Left ventricle myocardium superior (tissue), 1 donor: ENCODE measurements at regions not wholly inside any gene's neighbourhood (a gene's known extent, or its start where the extent isn't known, plus 50 kb on each side); places are given as distances from the start of the nearest gene placed in this dataset.
"Not testable (repeated sequence)": the region's sequence is repeated elsewhere in the genome, so short reads cannot be mapped to it uniquely, and the experiment has no call there.

Source experiments
- ATAC-seq: fragments of 200-7000 bp; cut with Tn5 transposase; one replicate; pipeline ENCODE4 v1.9.1; 2020; ENCODE audit warnings: mild to moderate bottlenecking, moderate library complexity
- DNase-seq: peaks from one replicate; pipeline ENCODE4 v3.0.0-alpha.2; 2020
- intact Hi-C: fragments of 100-400 bp; cut with micrococcal nuclease; formaldehyde crosslinking; loops from one replicate; pipeline ENCODE4 v1.11.0; 2022
- donor health status: DM: no; HTN: yes; CAD: no; lungs with severe emphysema.

DNA sequence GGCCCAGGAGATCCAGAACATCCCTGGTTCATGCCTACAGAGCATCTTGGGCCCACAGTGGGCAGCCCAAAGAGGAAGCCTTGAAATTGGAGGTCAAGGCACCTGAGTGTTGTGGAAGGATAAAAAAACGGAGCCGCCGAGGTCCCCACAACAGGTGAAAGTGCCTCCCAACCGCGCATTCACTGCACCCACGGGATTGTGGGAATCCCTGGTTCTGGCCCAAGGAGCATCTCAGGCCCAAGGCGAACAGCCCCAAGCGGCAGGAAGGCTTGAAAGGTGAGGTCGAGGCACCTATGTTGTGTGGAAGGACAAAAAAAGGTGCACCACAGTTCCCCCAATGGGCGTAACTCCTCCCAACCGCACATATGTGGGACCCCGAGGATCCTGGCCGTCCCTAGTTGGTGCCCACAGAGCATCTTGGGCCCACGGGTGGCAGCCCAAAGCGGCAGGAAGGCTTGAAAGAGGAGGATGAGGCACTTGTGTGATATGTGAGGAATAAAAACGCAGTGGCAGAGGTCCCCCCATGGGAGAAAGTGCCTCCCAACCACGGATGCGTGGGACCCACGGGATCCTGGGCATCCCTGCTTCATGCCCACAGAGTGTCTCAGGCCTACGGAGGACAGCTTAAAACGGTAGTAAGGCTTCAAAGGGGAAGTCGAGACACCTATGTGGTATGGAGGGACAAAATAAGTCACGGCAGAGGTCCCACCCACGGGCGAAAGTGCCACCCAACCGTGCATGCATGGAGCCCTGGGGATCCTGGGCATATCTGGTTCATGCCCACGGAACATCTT, 583.9 kb downstream of the ALG10 start:
- DNase-seq (no peak), ATAC-seq (no peak)
- intact Hi-C loops = no loop called here

- intact Hi-C loops = no loop called here
- ATAC-seq = no peak
Measured at GRCh38 chr12:34606749-34607519, 584.6 kb downstream of the ALG10 start.

DNA sequence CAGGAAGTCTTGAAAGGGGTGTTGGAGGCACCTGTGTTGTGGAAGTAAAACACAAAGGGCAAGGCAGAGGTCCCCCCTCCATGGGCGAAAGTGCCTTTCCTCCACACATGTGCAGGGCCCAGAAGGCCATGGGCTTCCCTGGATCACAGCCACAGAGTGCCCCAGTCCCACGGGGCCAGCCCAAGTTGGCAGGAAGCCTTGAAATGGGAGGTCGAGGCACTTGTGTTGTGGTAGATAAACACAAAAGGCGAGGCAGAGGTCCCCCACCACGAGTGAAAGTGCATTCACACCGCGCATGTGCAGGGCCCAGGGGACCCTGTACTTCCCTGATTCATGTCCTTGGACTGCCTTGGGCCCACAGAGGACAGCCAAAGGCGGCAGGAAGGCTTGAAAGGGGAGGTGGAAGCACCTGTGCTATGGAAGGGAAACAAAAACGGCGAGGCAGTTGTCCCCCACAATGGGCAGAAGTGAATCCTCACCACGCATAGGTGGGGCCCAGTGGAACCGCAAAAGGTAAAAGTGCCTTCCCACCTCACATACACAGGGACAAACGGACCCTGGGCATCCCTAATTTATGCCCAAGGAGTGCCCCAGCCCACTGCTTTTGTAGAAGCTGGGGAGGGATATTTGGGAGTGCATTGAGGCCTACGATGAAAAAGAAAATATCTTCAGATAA, 585.4 kb downstream of the ALG10 start:
- no peak for DNase-seq
- intact Hi-C loops = no loop called here
- no peak for ATAC-seq

More at GRCh38 chr12:34606749-34607519, 584.6 kb downstream of the ALG10 start:
- DNase-seq = no peak

DNA sequence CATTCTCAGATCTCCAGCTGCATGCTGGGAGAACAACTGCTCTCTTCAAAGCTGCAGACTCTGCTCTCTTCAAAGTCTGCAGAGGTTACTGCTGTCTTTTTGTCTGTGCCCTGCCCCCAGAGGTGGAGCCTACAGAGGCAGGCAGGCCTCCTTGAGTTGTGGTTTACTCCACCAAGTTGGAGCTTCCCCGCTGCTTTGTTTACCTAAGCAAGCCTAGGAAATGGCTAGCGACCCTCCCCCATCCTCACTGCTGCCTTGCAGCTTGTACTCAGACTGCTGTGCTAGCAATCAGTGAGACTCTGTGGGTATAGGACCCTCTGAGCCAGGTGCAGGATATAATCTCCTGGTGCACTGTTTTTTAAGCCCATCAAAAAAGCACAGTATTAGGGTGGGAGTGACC, 591.7 kb downstream of the ALG10 start:
- ATAC-seq, DNase-seq, intact Hi-C loops: not testable (repeated sequence)

- ATAC-seq (no peak), DNase-seq (no peak)
- intact Hi-C loops = no loop called here
Measured at GRCh38 chr12:34625116-34625515, 602.8 kb downstream of the ALG10 start.

GRCh38 chr12:34626363-34627157, 604.3 kb downstream of the ALG10 start:
- DNase-seq = no peak
- intact Hi-C loops = no loop called here
- no peak for ATAC-seq
